DOHH2 (cell line): ENCODE measurements at regions not wholly inside any gene's neighbourhood (a gene's known extent, or its start where the extent isn't known, plus 50 kb on each side); places are given as distances from the start of the nearest gene placed in this dataset.

ENCODE experiments used
- H3F3A ChIP-seq: fragments of 200-600 bp; sonication (generic), shearing (Covaris generic); 2 replicates; pipeline ENCODE4 v1.6.0; 2016; ENCODE audit warnings: antibody characterized with exemption, mild to moderate bottlenecking; ENCODE audit not compliant: control insufficient read depth, insufficient read depth
- H3K27ac ChIP-seq: fragments of 200-600 bp; sonication (generic); 2 replicates; pipeline ENCODE4 v1.5.1; 2014; ENCODE audit warnings: low read depth, mild to moderate bottlenecking, low read length, moderate library complexity
- H3K27me3 ChIP-seq: fragments of 200-600 bp; sonication (generic); 2 replicates; pipeline ENCODE4 v1.6.1; 2014; ENCODE audit warnings: mild to moderate bottlenecking, low read length, mixed read lengths; ENCODE audit not compliant: control insufficient read depth
- H3K36me3 ChIP-seq: fragments of 200-600 bp; sonication (generic); 2 replicates; pipeline ENCODE4 v1.6.1; 2014; ENCODE audit warnings: mild to moderate bottlenecking, low read length, moderate library complexity, mixed read lengths; ENCODE audit not compliant: control insufficient read depth
- H3K4me1 ChIP-seq: fragments of 200-600 bp; sonication (generic); 2 replicates; pipeline ENCODE4 v1.6.1; 2014; ENCODE audit warnings: mild to moderate bottlenecking, low read length, mixed read lengths; ENCODE audit not compliant: control insufficient read depth
- H3K4me2 ChIP-seq: fragments of 200-600 bp; sonication (generic); 2 replicates; pipeline ENCODE4 v1.6.0; 2014; ENCODE audit warnings: mild to moderate bottlenecking, low read length, moderate library complexity
- H3K4me3 ChIP-seq: fragments of 200-600 bp; sonication (generic); 2 replicates; pipeline ENCODE4 v1.5.1; 2014; ENCODE audit warnings: mild to moderate bottlenecking, low read length, mixed read lengths
- H3K79me2 ChIP-seq: fragments of 200-600 bp; sonication (generic); 2 replicates; pipeline ENCODE4 v1.6.1; 2014; ENCODE audit warnings: mild to moderate bottlenecking, low read length, mixed read lengths; ENCODE audit not compliant: control insufficient read depth
- H3K9me2 ChIP-seq: fragments of 200-600 bp; sonication (generic); replicated peaks from 2 replicates; pipeline ENCODE4 v1.6.1; 2014; ENCODE audit warnings: mild to moderate bottlenecking, low read length, mixed read lengths; ENCODE audit not compliant: control insufficient read depth
- H3K9me3 ChIP-seq: fragments of 200-600 bp; sonication (generic); 2 replicates; pipeline ENCODE4 v1.6.1; 2014; ENCODE audit warnings: antibody characterized with exemption, low read length, mixed read lengths; ENCODE audit not compliant: control insufficient read depth, insufficient read depth
- H4K20me1 ChIP-seq: fragments of 200-600 bp; sonication (generic); 2 replicates; pipeline ENCODE4 v1.6.0; 2014; ENCODE audit warnings: low read depth, mild to moderate bottlenecking, antibody characterized with exemption, low read length, moderate library complexity; ENCODE audit not compliant: control insufficient read depth, insufficient read depth
- CTCF ChIP-seq: fragments of 200-600 bp; sonication (generic); IDR thresholded peaks from one replicate; pipeline ENCODE4 v1.5.1; 2014; ENCODE audit warnings: antibody characterized with exemption, mild to moderate bottlenecking, low read depth, low read length; ENCODE audit not compliant: poor library complexity, severe bottlenecking
- EZH2phosphoT487 ChIP-seq: fragments of 200-600 bp; sonication (generic); IDR thresholded peaks from 2 replicates; pipeline ENCODE4 v1.6.1; 2017; ENCODE audit warnings: borderline replicate concordance, mild to moderate bottlenecking, antibody characterized with exemption, low read length, moderate library complexity, mixed read lengths

DNA sequence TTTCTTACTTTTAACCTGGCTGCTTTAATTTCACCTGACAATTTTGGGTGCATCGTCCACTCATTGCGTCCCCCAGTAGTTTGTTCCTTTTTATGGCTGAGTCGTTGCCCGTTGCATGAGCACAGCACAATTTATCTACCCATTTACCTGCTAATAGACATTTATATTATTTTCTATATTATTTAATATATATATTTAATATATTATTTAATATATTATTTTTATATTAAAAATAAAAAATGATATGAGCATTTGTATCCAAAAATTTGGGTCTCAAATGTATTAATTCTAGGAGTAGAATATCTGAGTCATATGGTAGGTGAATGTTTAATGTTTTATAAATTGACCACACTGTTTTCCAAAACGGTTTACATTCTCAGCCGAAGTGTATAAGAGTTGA, 300.2 kb downstream of the THBS2 start:
- Histone ChIP-seq H3K4me2 (no peak overlapping the region), H3K9me3 (no peaks in the 10 kb centered on the region), H3K9me2 (no peaks in the 10 kb centered on the region), H3K27ac (no peak overlapping the region), H3K79me2 (no peaks in the 10 kb centered on the region), H3K4me1 (no peaks in the 10 kb centered on the region), H3K4me3 (no peak overlapping the region), H4K20me1 (no peaks in the 10 kb centered on the region), H3K36me3 (no peaks in the 10 kb centered on the region), H3F3A (no peaks in the 10 kb centered on the region), H3K27me3 (no peaks in the 10 kb centered on the region)
- TF ChIP-seq CTCF (no peak), EZH2phosphoT487 (no peak)

DNA sequence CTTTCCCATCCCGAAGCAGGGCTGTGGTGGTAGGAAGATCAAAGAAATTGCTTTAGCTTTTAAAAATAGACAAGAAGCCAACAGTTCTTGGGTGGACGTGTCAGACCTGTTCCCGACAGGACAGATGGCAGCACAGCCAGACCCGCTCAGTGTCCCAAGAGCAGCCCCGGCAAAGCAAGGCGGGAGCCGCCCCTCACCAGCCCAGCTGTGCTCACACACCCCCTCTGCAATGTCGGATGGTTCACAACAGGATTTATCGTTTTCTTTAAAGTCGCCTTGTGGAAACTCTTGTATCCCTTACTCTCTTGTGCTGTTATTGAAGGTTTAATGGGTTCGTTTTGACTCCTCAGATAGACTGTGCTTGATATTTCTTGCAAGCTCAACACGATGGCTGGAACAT, 302.4 kb downstream of the THBS2 start:
- TF ChIP-seq CTCF (no peak), EZH2phosphoT487 (no peak)
- no peaks in the 10 kb centered on the region for H4K20me1 ChIP-seq
- no peaks in the 10 kb centered on the region for H3K27me3 ChIP-seq
- H3F3A ChIP-seq: no peaks in the 10 kb centered on the region
- H3K9me2 ChIP-seq: no peaks in the 10 kb centered on the region
- no peaks in the 10 kb centered on the region for H3K36me3 ChIP-seq
- H3K27ac ChIP-seq: no peak overlapping the region
- no peak overlapping the region for H3K4me2 ChIP-seq
- no peaks in the 10 kb centered on the region for H3K9me3 ChIP-seq
- H3K4me3 ChIP-seq: no peak overlapping the region
- no peaks in the 10 kb centered on the region for H3K4me1 ChIP-seq
- H3K79me2 ChIP-seq: no peaks in the 10 kb centered on the region

- Histone ChIP-seq H3K4me3 (no peak overlapping the region), H3K9me3 (no peaks in the 10 kb centered on the region), H3K36me3 (no peaks in the 10 kb centered on the region), H3K9me2 (no peaks in the 10 kb centered on the region), H3K27me3 (no peaks in the 10 kb centered on the region), H3K79me2 (no peaks in the 10 kb centered on the region), H3F3A (no peaks in the 10 kb centered on the region), H4K20me1 (no peaks in the 10 kb centered on the region), H3K4me2 (no peak overlapping the region), H3K4me1 (no peaks in the 10 kb centered on the region), H3K27ac (no peak overlapping the region)
- TF ChIP-seq EZH2phosphoT487: no peak
- TF ChIP-seq CTCF: no peak
Observed at GRCh38 chr6:168950858-168951214, 302.8 kb downstream of the THBS2 start.
